ENCODE measurements at regions not wholly inside any gene's neighbourhood (a gene's known extent, or its start where the extent isn't known, plus 50 kb on each side); places are given as distances from the start of the nearest gene placed in this dataset.

GRCh38 chr2:41445865-41446264 is 602.0 kb upstream of the PKDCC start:
- H3K27ac ChIP-seq (ENCODE audit: low read depth, low read length, poor library complexity, severe bottlenecking) = no peak overlapping the region
- no peak overlapping the region for H3K4me3 ChIP-seq (ENCODE audit: low read depth, low read length, poor library complexity, severe bottlenecking)
- no peaks in the 10 kb centered on the region for H3K9me3 ChIP-seq (ENCODE audit: low read length)
- no peaks in the 10 kb centered on the region for H4K20me1 ChIP-seq (ENCODE audit: insufficient read depth, low read length)
- ChIA-PET POLR2A (interaction anchor here (0.6 kb wide), 1 partner anchor 335 kb away, joined by 3 read pairs; no protein-coding TSS in a partner anchor), CTCF (ENCODE audit: unreplicated experiment) (no interaction called here)
- DNase-seq (ENCODE audit: low spot score) = no peak
- H3K36me3 ChIP-seq (ENCODE audit: insufficient read depth, low read length) = no peaks in the 10 kb centered on the region
- no peak overlapping the region for H3K4me2 ChIP-seq (ENCODE audit: low read length)
- no peak overlapping the region for H2AFZ ChIP-seq (ENCODE audit: low read length)
- BruUV-seq (replicated peaks) = no TSS peak
- intact Hi-C loops (cut with micrococcal nuclease; ENCODE audit: unreplicated experiment) = no loop called here
- H3K4me1 ChIP-seq (ENCODE audit: insufficient read depth, low read length, poor library complexity, severe bottlenecking) = no peaks in the 10 kb centered on the region
- H3K79me2 ChIP-seq (ENCODE audit: insufficient read depth, low read depth, low read length) = no peaks in the 10 kb centered on the region
- no peaks in the 10 kb centered on the region for H3K9me2 ChIP-seq (ENCODE audit: insufficient read depth, low read length)
- TF ChIP-seq EZH2phosphoT487 (IDR thresholded peaks at IDR 0.05; ENCODE audit: borderline replicate concordance, low read depth, low read length) (no peak), CTCF (conservative IDR thresholded peaks at IDR 0.05; ENCODE audit: low read length) (no peak)

- Histone ChIP-seq H3K9me2 (ENCODE audit: insufficient read depth, low read length) (no peaks in the 10 kb centered on the region), H3K79me2 (ENCODE audit: insufficient read depth, low read depth, low read length) (no peaks in the 10 kb centered on the region), H3K4me2 (ENCODE audit: low read length) (no peak overlapping the region), H3K27ac (ENCODE audit: low read depth, low read length, poor library complexity, severe bottlenecking) (no peak overlapping the region), H3K4me1 (ENCODE audit: insufficient read depth, low read length, poor library complexity, severe bottlenecking) (no peaks in the 10 kb centered on the region), H4K20me1 (ENCODE audit: insufficient read depth, low read length) (no peaks in the 10 kb centered on the region), H3K4me3 (ENCODE audit: low read depth, low read length, poor library complexity, severe bottlenecking) (no peak overlapping the region), H3K9me3 (ENCODE audit: low read length) (no peaks in the 10 kb centered on the region), H3K36me3 (ENCODE audit: insufficient read depth, low read length) (no peaks in the 10 kb centered on the region), H2AFZ (ENCODE audit: low read length) (no peak overlapping the region)
- intact Hi-C loops (cut with micrococcal nuclease; ENCODE audit: unreplicated experiment) = no loop called here
- DNase-seq (ENCODE audit: low spot score) = no peak
- TF ChIP-seq EZH2phosphoT487 (IDR thresholded peaks at IDR 0.05; ENCODE audit: borderline replicate concordance, low read depth, low read length) (no peak), CTCF (conservative IDR thresholded peaks at IDR 0.05; ENCODE audit: low read length) (no peak)
- ChIA-PET POLR2A (interaction anchor here (0.6 kb wide), 2 partner anchors 25 to 335 kb away, joined by 3 read pairs; no protein-coding TSS in a partner anchor), CTCF (ENCODE audit: unreplicated experiment) (no interaction called here)
- no TSS peak for BruUV-seq (replicated peaks)
Measured at GRCh38 chr2:41446266-41446665, 601.6 kb upstream of the PKDCC start.

GRCh38 chr2:41448221-41448620 is 599.6 kb upstream of the PKDCC start:
- DNase-seq (ENCODE audit: low spot score) = no peak
- CTCF ChIA-PET (ENCODE audit: unreplicated experiment) = no interaction called here
- no TSS peak for BruUV-seq (replicated peaks)
- no peak for TF ChIP-seq CTCF (conservative IDR thresholded peaks at IDR 0.05; ENCODE audit: low read length)
- no peak for TF ChIP-seq EZH2phosphoT487 (IDR thresholded peaks at IDR 0.05; ENCODE audit: borderline replicate concordance, low read depth, low read length)
- intact Hi-C loops (cut with micrococcal nuclease; ENCODE audit: unreplicated experiment) = no loop called here
- no peaks in the 10 kb centered on the region for H3K9me2 ChIP-seq (ENCODE audit: insufficient read depth, low read length)
- H3K4me2 ChIP-seq (ENCODE audit: low read length) = no peak overlapping the region
- no peaks in the 10 kb centered on the region for H3K4me1 ChIP-seq (ENCODE audit: insufficient read depth, low read length, poor library complexity, severe bottlenecking)
- H3K9me3 ChIP-seq (ENCODE audit: low read length) = no peaks in the 10 kb centered on the region
- H3K27ac ChIP-seq (ENCODE audit: low read depth, low read length, poor library complexity, severe bottlenecking) = no peak overlapping the region
- H3K36me3 ChIP-seq (ENCODE audit: insufficient read depth, low read length) = no peaks in the 10 kb centered on the region
- H3K4me3 ChIP-seq (ENCODE audit: low read depth, low read length, poor library complexity, severe bottlenecking) = no peak overlapping the region
- POLR2A ChIA-PET = interaction anchor here (0.7 to 1.6 kb wide), 2 partner anchors 19 to 26 kb away, joined by 3 to 4 read pairs; no protein-coding TSS in a partner anchor
- no peak overlapping the region for H2AFZ ChIP-seq (ENCODE audit: low read length)
- no peaks in the 10 kb centered on the region for H4K20me1 ChIP-seq (ENCODE audit: insufficient read depth, low read length)
- no peaks in the 10 kb centered on the region for H3K79me2 ChIP-seq (ENCODE audit: insufficient read depth, low read depth, low read length)
